ENCODE measurements at regions not wholly inside any gene's neighbourhood (a gene's known extent, or its start where the extent isn't known, plus 50 kb on each side); places are given as distances from the start of the nearest gene placed in this dataset.

GRCh38 chr7:94296881-94297280, 97.8 kb upstream of the COL1A2 start:
- TF ChIP-seq CTCF (conservative IDR thresholded peaks at IDR 0.05): no peak
- no peak for TF ChIP-seq EZH2 (IDR thresholded peaks at IDR 0.05; ENCODE audit: low read depth)
